ENCODE measurements at regions not wholly inside any gene's neighbourhood (a gene's known extent, or its start where the extent isn't known, plus 50 kb on each side); places are given as distances from the start of the nearest gene placed in this dataset.

- no peak for TF ChIP-seq EZH2phosphoT487 (IDR thresholded peaks at IDR 0.05; ENCODE audit: unreplicated experiment)
- no peak for TF ChIP-seq POLR2AphosphoS5 (IDR thresholded peaks at IDR 0.05; ENCODE audit: low read depth)
- TF ChIP-seq CTCF (conservative IDR thresholded peaks at IDR 0.05; ENCODE audit: low read depth in 2 of 2): no peak
- no peak for TF ChIP-seq REST (IDR thresholded peaks at IDR 0.05; ENCODE audit: unreplicated experiment)
- no peak for TF ChIP-seq JUNB (IDR thresholded peaks at IDR 0.05; ENCODE audit: unreplicated experiment)
- no peak for TF ChIP-seq ZNF331 (CRISPR knock-in tag; IDR thresholded peaks at IDR 0.05; ENCODE audit: low read depth)
- no peak for TF ChIP-seq ZNF114 (CRISPR knock-in tag; IDR thresholded peaks at IDR 0.05)
Measured at GRCh38 chr7:13827716-13828115, 161.8 kb downstream of the ETV1 start.

Measured in GM23338 (cell line).